ENCODE measurements at regions not wholly inside any gene's neighbourhood (a gene's known extent, or its start where the extent isn't known, plus 50 kb on each side); places are given as distances from the start of the nearest gene placed in this dataset.

- Histone ChIP-seq H3K4me3 (ENCODE audit: insufficient read depth, low read depth, low read length) (no peak overlapping the region), H2AK5ac (ENCODE audit: low read depth, low read length) (no peak overlapping the region), H3K27ac (ENCODE audit: insufficient read depth, low read length) (no peak overlapping the region), H3K36me3 (ENCODE audit: control insufficient read depth, insufficient read depth, low read length) (no peaks in the 10 kb centered on the region), H3K56ac (ENCODE audit: extremely low read depth, insufficient read depth, low read length) (no peak overlapping the region), H3K9me3 (ENCODE audit: control insufficient read depth, insufficient read depth, low read length) (no peaks in the 10 kb centered on the region), H4K91ac (ENCODE audit: insufficient read depth, low read depth, low read length) (no peak overlapping the region), H2AK9ac (replicated peaks; ENCODE audit: low read depth, low read length, poor library complexity) (no peak overlapping the region), H3K27me3 (ENCODE audit: control insufficient read depth, insufficient read depth, low read length) (peaks cover 1% of the 10 kb centered on the region; the same call in 1 of the 2 replicates), H3K4ac (ENCODE audit: low read depth, low read length) (no peak overlapping the region), H4K5ac (ENCODE audit: low read depth, low read length) (no peak overlapping the region), H2BK5ac (ENCODE audit: low read depth, low read length, poor library complexity, severe bottlenecking) (no peak overlapping the region), H2BK15ac (ENCODE audit: low read depth, low read length) (no peak overlapping the region), H3K79me1 (ENCODE audit: low read depth in 1 of 2, low read length in 2 of 2) (no peaks in the 10 kb centered on the region), H3K23ac (ENCODE audit: low read depth, low read length) (no peak overlapping the region), H3K9me1 (ENCODE audit: insufficient read depth, low read length) (no peaks in the 10 kb centered on the region), H3K18ac (ENCODE audit: low read depth, low read length) (no peak overlapping the region), H3K4me1 (ENCODE audit: control insufficient read depth, insufficient read depth, low read length) (no peaks in the 10 kb centered on the region), H2AFZ (replicated peaks; ENCODE audit: low read length, poor library complexity) (no peak overlapping the region), H2BK20ac (ENCODE audit: low read depth, low read length) (no peak overlapping the region), H3K9ac (ENCODE audit: low read depth, low read length) (no peak overlapping the region), H3K14ac (replicated peaks; ENCODE audit: low read depth, low read length) (no peak overlapping the region), H4K8ac (ENCODE audit: low read depth in 2 of 2, low read length in 2 of 2) (no peak overlapping the region), H2BK120ac (ENCODE audit: low read depth, low read length) (no peak overlapping the region), H4K20me1 (ENCODE audit: insufficient read depth, low read length) (no peaks in the 10 kb centered on the region), H3K4me2 (ENCODE audit: low read depth, low read length) (no peak overlapping the region)
- 0% methylated on average over 1 of the region's 3 CpGs; no CpG with 5 or more reads in 1 of the 2 experiments for WGBS, 2 experiments (ENCODE audit: extremely low coverage in 2 of 2, insufficient read length in 1 of 2)
- in situ Hi-C loops (cut with MboI; ENCODE audit: low sequenced_read_pairs) (no loop called here), dilution Hi-C loops (cut with HindIII; ENCODE audit: low sequenced_read_pairs, unreplicated experiment) (no loop called here), intact Hi-C loops (cut with micrococcal nuclease) (no loop called here)
- ChIA-PET CTCF (no interaction called here), POLR2A (ENCODE audit: unreplicated experiment) (no interaction called here)
- TF ChIP-seq NFE2L2 (IDR thresholded peaks at IDR 0.05; ENCODE audit: low read depth, low read length) (no peak), RFX5 (IDR thresholded peaks at IDR 0.05; ENCODE audit: low read depth, low read length) (no peak), CHD1 (IDR thresholded peaks at IDR 0.05; ENCODE audit: low read depth, low read length) (no peak), ELK1 (IDR thresholded peaks at IDR 0.05; ENCODE audit: borderline replicate concordance, low read depth, low read length) (no peak), SMC3 (IDR thresholded peaks at IDR 0.05; ENCODE audit: low read depth, low read length) (no peak), MAZ (IDR thresholded peaks at IDR 0.05; ENCODE audit: borderline replicate concordance, low read depth, low read length) (no peak), MXI1 (IDR thresholded peaks at IDR 0.05; ENCODE audit: borderline replicate concordance, low read depth, low read length) (no peak), RCOR1 (IDR thresholded peaks at IDR 0.05; ENCODE audit: insufficient replicate concordance, low read length) (no peak), POLR2A (IDR thresholded peaks at IDR 0.05; ENCODE audit: low read depth, low read length) (no peak), FOS (IDR thresholded peaks at IDR 0.05; ENCODE audit: low read depth, low read length) (no peak), MAFK (IDR thresholded peaks at IDR 0.05; ENCODE audit: low read depth, low read length) (no peak), USF2 (IDR thresholded peaks at IDR 0.05; ENCODE audit: low read depth, low read length) (no peak), CTCF (conservative IDR thresholded peaks at IDR 0.05; ENCODE audit: low read depth, low read length) (no peak), CEBPB (IDR thresholded peaks at IDR 0.05; ENCODE audit: low read depth, low read length) (no peak), BHLHE40 (IDR thresholded peaks at IDR 0.05; ENCODE audit: low read depth, low read length) (no peak), RAD21 (IDR thresholded peaks at IDR 0.05; ENCODE audit: low read length) (no peak)
- no TSS peak for BruUV-seq (replicated peaks)
- no peak for ATAC-seq (ENCODE audit: low read depth)
- DNase-seq: no peak
Observed at GRCh38 chr6:40320441-40320840, 266.7 kb downstream of the LRFN2 start.

All from IMR-90 (cell line).